NCI-H510A (cell line): ENCODE measurements at regions not wholly inside any gene's neighbourhood (a gene's known extent, or its start where the extent isn't known, plus 50 kb on each side); places are given as distances from the start of the nearest gene placed in this dataset.

Source experiments
- DNase-seq: peaks from one replicate; lab custom pipeline; 2025; lab: John Stamatoyannopoulos, UW

DNA sequence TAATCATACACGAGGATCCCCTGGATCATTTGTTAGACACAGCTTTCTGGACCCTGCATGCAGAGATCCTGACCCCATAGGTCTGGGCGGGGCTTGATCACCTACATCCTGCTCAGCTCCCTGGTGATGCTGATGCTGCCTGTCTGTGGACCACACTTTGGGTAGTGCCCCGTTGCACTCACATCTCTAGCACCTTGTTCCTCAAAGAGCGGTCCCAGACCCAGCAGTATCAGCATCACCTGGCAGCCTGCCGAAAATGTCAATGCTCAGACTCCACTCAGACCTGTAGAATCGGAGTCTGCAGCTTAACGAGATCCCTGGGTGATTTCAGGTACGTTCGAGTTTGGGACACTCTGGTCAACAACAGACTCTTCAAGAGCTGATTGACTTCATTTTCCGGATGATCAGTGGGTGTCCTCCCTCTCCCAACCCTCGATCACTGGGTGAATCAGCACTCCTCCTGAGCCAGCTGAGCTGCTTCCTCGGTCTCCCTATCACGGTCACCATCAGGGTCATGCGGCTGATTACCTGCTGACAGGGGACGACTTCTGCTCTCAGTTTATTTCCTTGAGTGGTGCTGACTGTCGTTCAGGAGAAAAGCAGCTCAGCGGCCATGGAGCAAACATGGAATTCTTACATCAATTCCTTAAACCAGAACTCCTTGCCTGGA lies 150.6 kb upstream of the RAB12 start:
- no peak for DNase-seq

DNA sequence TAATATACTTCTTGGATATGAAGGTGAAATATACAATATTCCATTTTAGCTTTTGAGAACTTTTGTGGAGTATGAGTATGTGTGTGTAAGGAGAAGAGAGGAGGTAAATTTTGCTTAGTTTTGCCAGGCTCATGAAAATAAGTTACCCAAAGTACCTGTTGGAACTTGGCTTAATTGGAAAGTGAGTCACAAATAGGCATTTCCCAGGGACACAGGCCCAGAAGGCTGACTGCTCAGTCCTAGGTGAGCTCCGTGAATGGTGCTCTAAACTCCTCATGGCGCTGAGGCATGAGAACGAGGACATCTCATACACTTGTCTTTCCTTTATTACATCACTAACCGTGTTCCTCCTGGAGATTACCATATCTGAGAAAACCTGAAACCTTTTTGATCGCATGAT lies 148.5 kb upstream of the RAB12 start:
- DNase-seq, result no peak

DNA sequence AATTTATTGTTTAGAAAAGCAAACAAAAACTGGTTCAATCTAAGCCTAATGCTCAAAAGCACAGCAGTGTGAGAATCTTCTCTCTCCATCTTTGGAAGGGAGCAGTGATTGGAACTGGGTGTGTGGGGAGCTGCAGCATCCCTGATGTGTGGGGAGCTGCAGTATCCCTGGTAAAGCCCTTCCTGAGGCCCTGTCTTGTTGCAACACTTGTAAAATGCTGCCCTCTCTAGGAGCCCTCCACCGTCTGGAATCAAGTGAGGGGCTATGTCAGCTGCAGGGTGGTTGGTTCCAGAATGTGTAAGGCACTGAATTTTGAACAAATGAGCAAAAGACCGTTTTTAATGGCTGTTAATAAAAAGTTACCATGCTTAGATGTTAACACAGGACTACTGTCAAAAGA lies 147.7 kb upstream of the RAB12 start:
- no peak for DNase-seq

DNA sequence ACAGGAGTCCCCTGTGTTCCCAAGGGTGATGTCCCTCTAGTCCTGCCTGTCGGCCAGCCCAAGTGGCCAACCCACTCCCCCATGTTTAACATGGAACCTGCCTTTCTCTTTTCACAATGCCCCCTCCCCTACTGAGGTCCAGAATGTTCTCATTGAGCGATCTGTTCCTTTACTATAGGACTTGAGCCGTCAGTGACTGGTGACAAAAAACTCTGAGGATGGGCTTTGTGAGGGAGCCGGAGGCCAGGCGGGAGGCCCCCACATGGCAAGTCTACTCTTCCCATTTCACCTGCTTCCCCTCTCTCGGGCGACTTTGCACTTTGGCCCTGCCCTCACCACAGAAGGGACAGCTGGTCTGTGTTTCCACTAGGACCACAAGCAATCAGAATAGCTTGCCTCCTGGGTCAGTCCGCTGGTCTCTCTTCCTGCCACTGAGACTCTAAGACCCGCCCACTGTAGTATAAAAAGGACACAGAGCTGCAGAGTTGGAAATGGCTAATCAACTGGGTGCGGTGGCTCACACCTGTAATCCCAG lies 146.5 kb upstream of the RAB12 start:
- no peak for DNase-seq

DNA sequence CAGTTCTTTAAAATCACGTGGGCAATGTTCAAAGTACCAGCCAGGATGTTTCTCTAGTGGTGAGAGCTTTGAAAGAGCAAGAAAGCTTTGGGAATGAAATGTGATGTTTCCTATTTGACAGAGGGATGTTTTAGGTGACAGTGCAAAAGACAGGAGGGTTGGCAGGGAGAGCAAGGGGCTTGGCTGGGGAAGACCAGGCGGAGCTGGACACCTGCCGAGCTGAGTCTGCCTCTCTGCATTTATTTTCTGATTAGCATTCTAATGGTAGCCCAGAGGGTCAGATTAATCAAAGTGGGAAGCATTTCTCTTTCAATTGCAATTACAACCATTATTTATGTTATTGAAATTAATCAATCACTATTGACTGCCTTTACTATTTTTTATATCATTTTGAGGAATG lies 145.4 kb upstream of the RAB12 start:
- no peak for DNase-seq

DNA sequence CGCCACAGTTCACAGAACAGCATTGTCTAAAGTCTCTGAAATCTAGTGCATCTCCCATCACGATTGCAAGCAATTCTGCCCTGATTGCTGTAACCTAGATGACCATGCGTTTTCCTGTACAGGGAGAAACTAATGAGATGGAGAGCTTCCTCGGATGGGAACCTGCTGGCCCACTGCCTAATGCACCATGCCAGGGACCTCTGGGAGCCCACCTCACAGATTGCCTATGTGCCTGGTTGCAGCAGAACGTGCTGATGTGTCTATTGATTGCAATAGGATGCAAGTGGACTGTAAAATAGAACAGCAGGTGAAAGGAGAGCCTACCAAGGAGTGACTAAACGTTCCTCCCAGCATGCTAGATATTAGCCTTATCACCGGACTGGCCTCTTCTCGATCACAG lies 141.0 kb upstream of the RAB12 start:
- DNase-seq, result no peak

DNA sequence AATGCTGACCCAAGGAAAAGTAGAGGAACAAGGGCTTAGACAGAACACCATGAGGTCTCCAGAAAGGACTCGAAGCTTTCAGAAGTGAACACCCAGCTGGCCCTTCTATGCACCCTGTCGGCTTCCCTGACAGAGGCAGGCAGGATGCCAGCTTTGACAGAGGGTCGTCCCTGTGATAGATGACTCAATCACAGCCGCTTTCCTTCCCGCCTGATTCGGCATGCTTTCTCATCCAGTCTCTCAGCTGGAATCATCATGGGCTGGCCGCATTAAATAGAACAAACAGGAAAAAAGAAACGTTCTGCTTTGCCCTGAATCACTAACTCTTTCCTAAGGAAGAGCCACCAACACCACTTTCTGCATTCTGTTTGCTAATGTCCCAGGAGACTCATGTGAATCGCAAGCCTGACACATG lies 140.3 kb upstream of the RAB12 start:
- no peak for DNase-seq

DNA sequence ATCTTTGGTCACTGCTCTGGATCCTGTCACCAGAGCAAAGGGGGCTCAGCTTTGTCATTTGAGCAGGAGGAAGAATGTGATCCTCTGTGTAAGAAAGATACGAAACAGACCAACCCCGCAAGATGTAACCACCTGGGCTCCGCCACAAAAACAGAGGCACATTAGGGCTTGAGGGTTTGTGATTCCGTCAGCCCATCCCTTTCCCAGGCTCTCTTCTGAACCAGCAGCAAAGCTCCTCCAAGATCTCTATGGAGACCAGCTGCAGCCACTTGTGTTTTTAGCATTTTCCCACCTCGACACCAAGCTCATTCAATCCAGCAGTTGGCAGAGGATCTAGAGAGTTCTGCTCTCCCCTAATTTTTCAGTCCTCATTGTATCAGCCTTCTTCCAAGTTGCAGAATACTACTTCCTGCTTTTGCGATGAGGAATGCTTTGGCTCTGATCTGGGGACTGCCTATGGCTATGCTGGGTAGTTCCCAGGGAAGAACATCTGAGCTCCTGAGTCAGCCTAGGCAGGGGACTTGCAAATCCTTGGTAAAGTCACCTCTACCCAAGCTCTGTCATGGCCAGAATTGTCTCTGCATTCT lies 139.6 kb upstream of the RAB12 start:
- DNase-seq, result no peak

DNA sequence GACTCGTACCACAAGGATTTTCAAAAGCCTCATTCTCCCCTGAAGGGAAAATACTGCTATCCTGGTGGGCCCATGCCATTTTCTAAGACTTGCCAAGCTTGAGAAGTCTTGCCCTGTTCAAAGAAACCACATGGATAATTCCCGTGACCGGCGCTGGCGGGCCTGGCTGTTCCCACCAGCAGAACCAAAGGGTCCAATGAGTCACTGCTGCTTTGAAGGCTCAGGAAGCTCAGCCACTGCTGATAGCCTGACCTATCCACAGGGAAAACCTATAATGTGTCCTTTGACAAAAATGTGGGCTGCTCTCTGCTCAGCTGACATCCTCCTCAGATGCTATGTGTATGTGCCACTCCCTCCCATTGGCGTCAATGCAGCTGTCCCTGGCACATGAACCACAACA lies 137.9 kb upstream of the RAB12 start:
- no peak for DNase-seq

DNA sequence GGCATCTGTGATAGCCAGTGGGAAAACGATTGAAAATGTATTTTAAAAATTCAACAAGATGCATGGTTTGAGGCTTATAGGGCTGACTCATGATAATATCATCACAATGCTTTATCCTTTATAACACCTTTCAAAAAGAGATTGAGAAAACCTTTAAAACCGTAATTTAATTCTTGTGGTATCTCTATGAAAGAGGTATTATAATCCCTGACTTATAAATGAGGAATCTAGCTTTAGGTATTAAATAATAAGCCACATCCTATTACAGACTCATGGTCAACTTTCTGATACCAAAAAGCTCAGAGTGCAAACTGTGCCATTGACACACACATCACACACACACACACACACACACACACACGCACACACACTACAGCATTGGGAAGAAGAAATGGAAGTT lies 134.6 kb upstream of the RAB12 start:
- no peak for DNase-seq

DNA sequence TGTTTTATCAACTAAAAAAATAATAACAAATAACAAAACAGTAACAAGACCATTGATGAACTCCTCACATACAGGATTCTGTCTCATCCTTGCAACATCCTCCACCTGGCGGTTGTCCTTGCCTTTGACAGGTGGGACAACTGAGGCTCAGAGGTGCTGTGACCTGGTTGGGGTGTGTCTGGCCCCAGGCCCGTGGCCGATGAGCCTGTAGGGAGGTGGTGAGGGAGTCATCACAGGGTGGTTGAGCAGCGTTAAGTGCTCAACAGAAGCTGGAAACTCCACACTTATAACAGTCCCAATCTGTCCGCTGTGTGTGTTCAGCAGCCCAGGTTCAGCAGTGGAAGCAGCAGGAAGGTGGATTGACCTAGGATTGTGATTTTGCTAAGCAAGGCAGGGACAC lies 131.6 kb upstream of the RAB12 start:
- no peak for DNase-seq

DNA sequence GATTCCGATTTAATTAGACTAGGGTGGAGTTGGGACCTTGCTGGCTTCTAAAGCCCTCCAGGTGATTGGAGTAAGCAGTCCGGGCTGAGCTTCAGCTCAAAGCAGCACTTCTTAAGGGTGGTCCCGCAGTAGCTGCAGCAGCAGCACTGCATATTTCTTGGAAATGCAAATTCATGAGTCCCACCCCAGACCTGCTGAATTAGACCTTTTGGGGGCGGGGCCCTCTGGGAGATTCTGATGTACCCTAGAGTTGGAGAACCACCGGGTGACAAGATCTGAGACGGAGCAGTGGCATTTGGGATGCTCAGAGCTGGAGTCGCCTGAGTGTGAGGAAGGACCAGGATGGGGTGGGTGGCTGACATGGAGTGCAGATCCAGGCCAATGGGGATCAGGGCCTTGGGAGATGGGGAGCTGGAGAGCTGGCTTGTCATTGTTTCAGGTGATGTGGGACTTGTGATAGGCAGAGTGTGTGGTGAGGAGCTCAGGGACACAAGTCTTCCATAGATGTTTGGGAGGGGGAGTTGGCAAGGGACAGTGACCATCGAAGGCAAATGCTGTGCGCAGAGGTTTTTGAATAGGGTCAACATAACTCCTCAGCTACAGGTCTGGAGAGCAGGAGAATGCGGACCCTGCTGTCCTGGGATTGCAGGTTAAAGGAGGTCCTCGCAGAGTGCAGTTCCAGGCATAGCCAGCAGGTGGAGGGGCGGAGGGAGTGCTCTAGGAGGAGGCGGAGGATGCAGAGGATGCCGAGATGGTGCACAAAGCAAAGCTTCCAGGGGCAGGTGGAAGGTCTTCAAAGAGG lies 130.9 kb upstream of the RAB12 start:
- peak; percentile 49 for DNase-seq

DNA sequence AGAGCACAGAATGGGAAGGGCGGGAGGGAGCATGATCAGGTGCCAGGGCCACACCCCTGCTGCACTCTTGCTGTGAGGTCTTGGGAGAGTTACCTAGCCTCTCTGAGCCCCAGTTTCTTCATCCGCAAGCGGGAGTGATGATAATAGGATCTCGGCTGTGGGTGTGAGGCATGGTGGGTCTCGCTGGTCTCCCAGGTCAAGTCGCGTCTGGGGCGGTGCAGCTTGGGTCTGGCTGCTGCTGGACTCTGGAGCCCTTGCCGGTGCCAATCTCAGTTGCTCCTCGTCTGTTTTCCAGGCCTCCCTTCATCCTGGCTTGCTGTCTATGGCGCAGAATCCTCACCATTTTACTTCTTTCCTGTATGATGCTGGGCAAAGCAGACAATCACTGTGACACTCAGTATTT lies 130.3 kb upstream of the RAB12 start:
- no peak for DNase-seq

DNA sequence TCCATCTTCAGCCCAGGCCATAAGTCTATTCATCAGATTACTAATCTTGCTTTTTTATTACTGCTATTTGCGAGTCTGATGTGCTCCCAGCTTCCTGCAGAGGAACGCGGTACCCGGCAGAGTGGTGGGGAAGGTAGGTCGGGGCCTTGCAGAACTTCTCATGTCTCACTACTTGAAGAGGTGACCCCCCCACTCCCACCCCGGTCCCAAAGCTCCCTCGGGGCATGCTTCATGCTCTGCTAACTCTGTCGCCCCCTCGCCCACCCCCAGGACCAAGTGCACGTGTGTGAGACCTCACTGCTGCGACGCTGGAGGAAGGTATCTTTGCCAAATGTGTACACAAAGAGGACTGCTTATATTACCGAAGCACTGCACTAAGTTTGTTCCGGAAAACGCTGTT lies 129.4 kb upstream of the RAB12 start:
- DNase-seq, result no peak

DNA sequence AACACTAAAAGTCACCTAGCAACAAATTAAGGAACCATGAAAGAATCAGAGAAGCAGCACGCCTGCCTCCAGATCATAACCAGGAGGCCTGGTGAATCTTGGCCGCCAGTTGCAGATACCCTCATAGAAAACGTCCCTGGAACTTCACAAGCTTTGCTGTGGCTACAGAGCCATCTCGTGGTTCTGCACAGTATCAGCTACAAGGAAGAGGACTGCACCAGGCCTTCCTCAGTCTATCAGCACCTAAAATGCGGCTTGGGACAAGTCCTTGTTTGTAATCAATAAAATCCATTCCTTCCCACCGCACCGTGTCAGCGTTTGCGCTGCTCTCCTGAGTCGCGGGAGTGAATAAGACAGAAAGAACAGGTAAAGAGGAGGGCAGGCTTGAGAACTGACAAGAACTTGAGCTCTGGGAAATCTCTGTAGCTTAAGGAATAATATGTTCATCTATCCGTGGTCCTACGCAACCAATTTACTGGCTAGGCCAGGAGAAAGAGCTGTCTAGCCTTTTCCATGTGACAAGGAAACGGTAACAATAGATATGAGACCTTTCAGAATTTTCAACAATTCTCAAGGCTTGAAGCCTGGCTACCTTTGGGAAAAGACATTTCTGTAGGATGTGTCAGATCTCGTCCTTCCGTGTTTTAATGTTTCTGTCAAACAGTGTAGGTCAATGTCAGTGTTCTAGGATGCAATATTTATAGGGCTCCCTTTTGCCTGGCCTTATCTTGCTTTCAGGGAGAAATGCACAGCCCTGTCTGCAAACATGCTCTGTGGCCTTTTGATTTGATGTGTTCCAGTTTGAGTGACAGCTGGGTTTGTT lies 128.5 kb upstream of the RAB12 start:
- peak; percentile 74 for DNase-seq

DNA sequence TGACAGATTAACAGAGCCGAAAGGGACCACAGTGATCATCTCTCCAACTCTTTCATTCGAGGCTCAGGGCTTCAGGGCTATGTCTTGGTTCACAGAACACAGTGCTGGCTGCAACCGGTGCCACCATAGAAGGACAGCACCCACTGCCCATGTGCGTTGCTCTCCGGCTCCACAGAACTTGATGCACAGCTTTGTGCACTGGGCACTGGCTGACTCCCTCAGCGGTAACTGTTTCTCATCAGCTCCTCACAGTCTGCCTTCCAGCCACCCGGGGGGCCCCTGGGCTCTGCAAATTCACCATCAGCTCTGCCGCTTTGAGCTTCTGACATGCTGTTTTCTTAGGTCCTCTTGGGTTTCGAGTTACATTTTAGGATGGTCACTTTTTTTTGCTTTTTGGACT lies 124.3 kb upstream of the RAB12 start:
- no peak for DNase-seq

DNA sequence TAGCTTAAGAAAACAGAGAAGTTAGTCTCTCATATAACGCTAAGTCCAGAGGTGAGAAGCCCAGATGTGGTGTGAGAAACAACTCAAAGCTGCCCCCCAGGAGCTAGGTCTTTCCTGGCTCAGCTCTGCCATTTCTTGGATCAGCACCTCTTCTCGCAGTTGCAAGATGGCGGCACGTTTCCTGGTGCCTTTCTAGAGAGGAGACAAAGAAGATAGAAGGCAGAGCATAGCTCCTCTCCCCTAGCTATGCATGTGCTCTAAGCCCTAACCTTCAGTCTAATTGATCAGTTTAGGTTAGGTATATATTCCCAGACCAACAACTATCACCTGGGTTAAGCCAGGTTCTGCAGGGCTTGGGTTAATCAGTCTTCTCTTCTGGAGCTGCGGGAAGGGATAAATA lies 119.5 kb upstream of the RAB12 start:
- DNase-seq, result no peak

DNA sequence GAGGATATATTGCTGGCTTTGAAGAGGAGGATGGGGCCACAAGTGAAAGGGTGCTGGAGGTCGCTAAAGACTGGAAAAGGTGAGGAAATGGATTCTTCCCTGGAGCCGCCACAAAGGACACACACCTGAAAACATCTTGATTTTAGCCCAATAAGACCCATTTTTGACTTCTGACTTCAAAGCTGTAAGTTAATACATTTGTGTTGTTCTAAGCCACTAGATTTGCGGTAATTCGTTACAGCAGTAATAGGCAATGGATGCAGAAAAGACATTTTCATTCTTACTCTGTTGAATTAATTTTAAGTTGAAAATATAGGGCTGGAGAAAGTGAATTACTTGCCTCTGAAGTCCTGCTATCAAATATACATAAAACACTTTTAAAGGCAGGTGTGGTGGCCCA lies 117.7 kb upstream of the RAB12 start:
- no peak for DNase-seq

DNA sequence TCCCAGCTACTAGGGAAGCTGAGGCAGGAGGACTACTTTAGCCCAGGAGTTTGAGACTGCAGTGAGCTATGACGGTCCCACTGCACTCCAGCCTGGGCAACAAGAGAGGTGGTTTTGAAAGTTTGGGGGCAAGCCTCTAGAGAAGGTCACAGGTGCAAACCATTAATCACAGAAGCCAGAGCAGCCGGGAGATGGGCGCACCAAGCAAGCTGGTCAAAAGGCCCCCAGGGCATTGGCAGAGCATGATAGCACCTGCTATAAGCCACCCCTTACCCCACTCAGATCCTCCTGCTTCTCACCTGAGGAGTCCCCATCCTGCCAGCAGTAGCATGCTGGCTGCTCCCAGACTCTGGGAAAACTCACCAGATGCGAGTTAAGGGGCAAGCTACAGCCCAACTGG lies 116.1 kb upstream of the RAB12 start:
- DNase-seq, result no peak

DNA sequence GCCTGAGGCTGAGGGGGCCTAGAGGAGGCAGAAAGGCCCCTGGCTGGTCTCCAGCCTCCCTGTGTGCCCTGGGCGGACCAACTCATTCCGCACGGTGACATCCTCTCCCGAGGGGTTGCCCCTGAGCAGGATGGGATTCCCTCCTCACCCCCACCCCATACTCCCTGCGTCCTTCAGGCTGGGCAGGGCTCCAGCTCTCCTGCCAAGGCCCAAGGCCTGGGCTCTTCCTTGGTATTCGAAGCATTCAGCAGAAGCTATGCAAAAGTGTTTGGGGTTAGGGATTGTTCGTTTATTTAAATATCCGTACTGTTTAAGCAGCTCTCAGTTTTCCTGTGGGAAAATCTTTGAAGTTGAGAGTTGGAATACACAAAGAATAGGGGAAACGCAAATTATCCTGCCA lies 113.1 kb upstream of the RAB12 start:
- DNase-seq, result no peak

DNA sequence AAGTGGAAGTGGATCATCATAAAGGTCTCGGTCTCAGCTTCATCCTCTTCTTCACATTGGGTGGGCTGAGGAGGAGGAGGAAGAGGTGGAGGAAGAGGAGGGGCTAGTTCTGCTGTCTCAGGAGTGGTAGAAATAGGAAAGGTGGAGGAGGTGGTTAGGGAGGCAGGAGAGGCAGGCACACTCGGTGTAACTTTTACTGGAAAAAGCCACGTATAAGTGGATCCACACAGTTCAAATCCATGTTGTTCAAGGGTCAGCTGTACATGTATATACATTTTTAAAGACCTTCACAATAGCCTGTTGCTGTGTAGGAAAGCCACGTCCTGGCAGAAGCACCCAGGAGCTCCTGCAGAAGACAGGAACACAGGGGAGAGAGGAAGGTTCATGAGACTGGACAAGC lies 110.3 kb upstream of the RAB12 start:
- DNase-seq, result no peak
